WTC11 (cell line): ENCODE measurements at regions not wholly inside any gene's neighbourhood (a gene's known extent, or its start where the extent isn't known, plus 50 kb on each side); places are given as distances from the start of the nearest gene placed in this dataset.

Experiments
- ATAC-seq: fragments of 200-7000 bp; cut with Tn5 transposase; 2 replicates; pipeline ENCODE4 v1.10.0; 2021; ENCODE audit warnings: mild to moderate bottlenecking, moderate library complexity
- CTCF ChIA-PET: fragments of 300-600 bp; sonication (Branson Sonifier 250); formaldehyde crosslinking; loops from one replicate; lab custom pipeline; 2021; ENCODE audit warnings: antibody characterized with exemption; lab: Charles Lee
- POLR2A ChIA-PET: fragments of 350-600 bp; sonication (Branson Sonifier 250); formaldehyde crosslinking; loops from one replicate; lab custom pipeline; 2021; ENCODE audit warnings: antibody characterized with exemption; lab: Charles Lee
- DNase-seq: peaks from one replicate; pipeline ENCODE4 v3.0.0; 2021; ENCODE audit warnings: low spot score
- H3K27ac Mint-ChIP-seq: 2 replicates; pipeline ENCODE4 v1.8.0; 2021; ENCODE audit warnings: mixed read lengths
- H3K27me3 Mint-ChIP-seq: 2 replicates; pipeline ENCODE4 v1.8.0; 2021; ENCODE audit warnings: low read depth, mild to moderate bottlenecking, moderate library complexity, mixed read lengths
- H3K36me3 Mint-ChIP-seq: 2 replicates; pipeline ENCODE4 v1.8.0; 2021; ENCODE audit warnings: mixed read lengths
- H3K4me1 Mint-ChIP-seq: 2 replicates; pipeline ENCODE4 v1.8.0; 2022; ENCODE audit warnings: mixed read lengths
- H3K4me3 Mint-ChIP-seq: 2 replicates; pipeline ENCODE4 v1.8.0; 2021; ENCODE audit warnings: mild to moderate bottlenecking, moderate library complexity, mixed read lengths
- H3K9me3 Mint-ChIP-seq: 2 replicates; pipeline ENCODE4 v1.8.0; 2021; ENCODE audit warnings: mixed read lengths
- AFF4 ChIP-seq: sonication (generic); formaldehyde crosslinking; IDR thresholded peaks from 2 replicates; pipeline ENCODE4 v1.8.1; 2023; ENCODE audit warnings: mild to moderate bottlenecking, missing genetic modification reagents, borderline replicate concordance
- CDX4 ChIP-seq: fragments of 250-450 bp; sonication (Bioruptor Pico); IDR thresholded peaks from 2 replicates; pipeline ENCODE4 v1.9.0; 2021; ENCODE audit warnings: moderate library complexity, mild to moderate bottlenecking, inconsistent platforms, borderline replicate concordance
- EMX1 ChIP-seq: fragments of 250-450 bp; sonication (Bioruptor Pico); IDR thresholded peaks from 2 replicates; pipeline ENCODE4 v1.8.0; 2021; ENCODE audit warnings: mild to moderate bottlenecking
- ERG ChIP-seq: fragments of 250-450 bp; sonication (Bioruptor Pico); IDR thresholded peaks from 2 replicates; pipeline ENCODE4 v1.8.0; 2021; ENCODE audit warnings: mild to moderate bottlenecking
- ESRRA ChIP-seq: sonication (generic); formaldehyde crosslinking; IDR thresholded peaks from 2 replicates; pipeline ENCODE4 v1.8.1; 2022; ENCODE audit warnings: mild to moderate bottlenecking, missing genetic modification reagents, borderline replicate concordance
- FOXJ3 ChIP-seq: sonication (generic); formaldehyde crosslinking; IDR thresholded peaks from 2 replicates; pipeline ENCODE4 v1.9.0; 2021; ENCODE audit warnings: missing genetic modification reagents, mild to moderate bottlenecking, borderline replicate concordance
- FOXP4 ChIP-seq: sonication (generic); formaldehyde crosslinking; IDR thresholded peaks from 2 replicates; pipeline ENCODE4 v1.8.0; 2022; ENCODE audit warnings: mild to moderate bottlenecking, missing genetic modification reagents
- GABPB1 ChIP-seq: sonication (generic); formaldehyde crosslinking; IDR thresholded peaks from 2 replicates; pipeline ENCODE4 v1.8.1; 2023; ENCODE audit warnings: mild to moderate bottlenecking, missing genetic modification reagents
- GRHL2 ChIP-seq: fragments of 250-450 bp; sonication (Bioruptor Pico); IDR thresholded peaks from 2 replicates; pipeline ENCODE4 v1.8.0; 2022; ENCODE audit warnings: mild to moderate bottlenecking, moderate library complexity; ENCODE audit not compliant: insufficient replicate concordance, severe bottlenecking
- MLX ChIP-seq: sonication (generic); formaldehyde crosslinking; IDR thresholded peaks from 2 replicates; pipeline ENCODE4 v1.8.1; 2023; ENCODE audit warnings: mild to moderate bottlenecking, missing genetic modification reagents, moderate library complexity
- MYBL2 ChIP-seq: sonication (generic); formaldehyde crosslinking; IDR thresholded peaks from 2 replicates; pipeline ENCODE4 v1.8.1; 2023; ENCODE audit warnings: mild to moderate bottlenecking, moderate library complexity, missing genetic modification reagents
- PREB ChIP-seq: sonication (generic); formaldehyde crosslinking; IDR thresholded peaks from 2 replicates; pipeline ENCODE4 v1.8.1; 2022; ENCODE audit warnings: mild to moderate bottlenecking, missing genetic modification reagents, moderate library complexity, borderline replicate concordance
- SOX15 ChIP-seq: fragments of 250-450 bp; sonication (Bioruptor Pico); IDR thresholded peaks from 2 replicates; pipeline ENCODE4 v1.9.0; 2021; ENCODE audit warnings: mild to moderate bottlenecking
- SP1 ChIP-seq: sonication (generic); formaldehyde crosslinking; conservative IDR thresholded peaks from 2 replicates; pipeline ENCODE4 v1.8.1; 2022; ENCODE audit warnings: missing genetic modification reagents
- TEAD1 ChIP-seq: sonication (generic); formaldehyde crosslinking; IDR thresholded peaks from 2 replicates; pipeline ENCODE4 v1.8.0; 2022; ENCODE audit warnings: mild to moderate bottlenecking, missing genetic modification reagents
- ZBTB21 ChIP-seq: sonication (generic); formaldehyde crosslinking; IDR thresholded peaks from 2 replicates; pipeline ENCODE4 v1.8.1; 2023; ENCODE audit warnings: mild to moderate bottlenecking, missing genetic modification reagents, borderline replicate concordance
- ZNF121 ChIP-seq: sonication (generic); formaldehyde crosslinking; IDR thresholded peaks from 2 replicates; pipeline ENCODE4 v1.8.0; 2023; ENCODE audit warnings: missing genetic modification reagents
- ZNF317 ChIP-seq: sonication (generic); formaldehyde crosslinking; IDR thresholded peaks from 2 replicates; pipeline ENCODE4 v1.8.1; 2023; ENCODE audit warnings: low read depth, mild to moderate bottlenecking, moderate library complexity, missing genetic modification reagents, borderline replicate concordance
- TF ChIP-seq, protein P1 (sequence below): sonication (generic); formaldehyde crosslinking; IDR thresholded peaks from 2 replicates; pipeline ENCODE4 v1.8.0; 2022; ENCODE audit warnings: mild to moderate bottlenecking, missing genetic modification reagents
- TF ChIP-seq, protein P2 (sequence below): sonication (generic); formaldehyde crosslinking; conservative IDR thresholded peaks from 2 replicates; pipeline ENCODE4 v1.8.1; 2022; ENCODE audit warnings: mild to moderate bottlenecking, missing genetic modification reagents
- TF ChIP-seq, protein P3 (sequence below): fragments of 250-450 bp; sonication (Bioruptor Pico); IDR thresholded peaks from 2 replicates; pipeline ENCODE4 v1.9.0; 2021; ENCODE audit warnings: mild to moderate bottlenecking

- CTCF ChIA-PET: no interaction called here
- H3K4me3 Mint-ChIP-seq: no peak overlapping the region
- H3K9me3 Mint-ChIP-seq: peaks cover 25% of the 10 kb centered on the region
- H3K27me3 Mint-ChIP-seq: no peaks in the 10 kb centered on the region; the same call in 1 of the 2 replicates
- POLR2A ChIA-PET: no interaction called here
- no peak for TF ChIP-seq EMX1
- TF ChIP-seq, protein P1, sequence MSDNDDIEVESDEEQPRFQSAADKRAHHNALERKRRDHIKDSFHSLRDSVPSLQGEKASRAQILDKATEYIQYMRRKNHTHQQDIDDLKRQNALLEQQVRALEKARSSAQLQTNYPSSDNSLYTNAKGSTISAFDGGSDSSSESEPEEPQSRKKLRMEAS (CRISPR knock-in tag): no peak
- no peak for TF ChIP-seq SP1
- no peak for TF ChIP-seq GABPB1 (CRISPR knock-in tag)
- no peak for TF ChIP-seq FOXJ3 (CRISPR knock-in tag)
- no peak for TF ChIP-seq MYBL2
- TF ChIP-seq, protein P2, sequence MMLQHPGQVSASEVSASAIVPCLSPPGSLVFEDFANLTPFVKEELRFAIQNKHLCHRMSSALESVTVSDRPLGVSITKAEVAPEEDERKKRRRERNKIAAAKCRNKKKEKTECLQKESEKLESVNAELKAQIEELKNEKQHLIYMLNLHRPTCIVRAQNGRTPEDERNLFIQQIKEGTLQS (CRISPR knock-in tag): no peak
- TF ChIP-seq SOX15 (CRISPR knock-in tag): no peak
- TF ChIP-seq TEAD1 (CRISPR knock-in tag): no peak
- TF ChIP-seq GRHL2 (CRISPR knock-in tag): no peak
- no peak for TF ChIP-seq PREB (CRISPR knock-in tag)
- no peak for TF ChIP-seq ZBTB21 (CRISPR knock-in tag)
- TF ChIP-seq, all 79 proteins: peak for 0
- no peak for ATAC-seq
- no peak for DNase-seq
- no peak overlapping the region for H3K27ac Mint-ChIP-seq
- H3K4me1 Mint-ChIP-seq: peaks cover 6% of the 10 kb centered on the region
- no peaks in the 10 kb centered on the region for H3K36me3 Mint-ChIP-seq
Measured at GRCh38 chr2:161729-162128, 102.1 kb downstream of the SH3YL1 start.

DNA sequence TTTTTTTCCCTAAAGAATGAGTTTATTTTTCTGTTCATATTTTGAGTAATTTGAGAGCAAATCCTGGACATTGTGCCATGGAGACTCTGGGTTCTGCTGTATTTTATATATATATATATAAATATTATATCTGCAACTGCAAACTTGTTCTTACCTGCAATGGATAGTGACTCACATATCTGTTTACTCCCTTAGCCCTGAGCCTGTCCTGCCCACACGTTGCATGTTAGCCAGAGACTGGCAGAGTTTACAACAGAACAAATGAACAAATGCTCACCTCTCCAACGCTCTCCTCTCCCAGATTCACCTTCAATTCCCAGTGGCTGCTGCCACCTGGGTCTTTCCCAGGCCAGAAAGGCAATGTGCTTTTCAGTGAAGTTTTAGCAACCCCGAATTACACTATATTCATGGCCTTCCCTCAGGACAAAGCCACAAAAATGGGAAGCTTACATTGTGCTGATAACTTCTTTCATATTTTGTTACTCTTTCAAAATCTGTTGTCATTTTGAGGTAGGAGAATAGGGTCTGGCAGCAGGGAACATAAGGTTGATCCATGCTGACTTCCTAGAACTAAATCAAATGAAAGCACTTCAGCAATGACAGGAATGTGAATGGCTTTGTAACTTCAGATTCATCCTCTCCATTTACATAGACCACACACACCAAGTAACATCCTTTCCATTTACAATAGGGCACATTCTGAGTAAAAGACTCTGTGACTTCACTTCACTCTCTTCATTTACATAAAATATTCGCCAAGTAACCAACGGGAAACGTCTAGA, 105.4 kb upstream of the FAM110C start:
- H3K27me3 Mint-ChIP-seq: no peaks in the 10 kb centered on the region; the same call in 1 of the 2 replicates
- H3K27ac Mint-ChIP-seq: peak overlapping the region; percentile 98
- H3K9me3 Mint-ChIP-seq: peaks cover 28% of the 10 kb centered on the region
- H3K36me3 Mint-ChIP-seq: peaks cover 26% of the 10 kb centered on the region
- ATAC-seq: peak; percentile 81
- H3K4me3 Mint-ChIP-seq: peak overlapping the region; percentile 48
- DNase-seq: no peak
- CTCF ChIA-PET: no interaction called here
- peaks cover 76% of the 10 kb centered on the region for H3K4me1 Mint-ChIP-seq
- POLR2A ChIA-PET: no interaction called here
- TF ChIP-seq ZNF317 (CRISPR knock-in tag): no peak
- no peak for TF ChIP-seq ZNF121
- no peak for TF ChIP-seq AFF4
- TF ChIP-seq CDX4: no peak
- peak; percentile 63; the same call in 1 of the 2 replicates for TF ChIP-seq FOXP4 (CRISPR knock-in tag)
- TF ChIP-seq ZBTB21 (CRISPR knock-in tag): no peak
- TF ChIP-seq ERG (CRISPR knock-in tag): no peak
- TF ChIP-seq ESRRA: no peak
- TF ChIP-seq MLX (CRISPR knock-in tag): no peak
- TF ChIP-seq, protein P3, sequence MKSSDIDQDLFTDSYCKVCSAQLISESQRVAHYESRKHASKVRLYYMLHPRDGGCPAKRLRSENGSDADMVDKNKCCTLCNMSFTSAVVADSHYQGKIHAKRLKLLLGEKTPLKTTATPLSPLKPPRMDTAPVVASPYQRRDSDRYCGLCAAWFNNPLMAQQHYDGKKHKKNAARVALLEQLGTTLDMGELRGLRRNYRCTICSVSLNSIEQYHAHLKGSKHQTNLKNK: no peak
